B cell (primary cell): ENCODE measurements at regions not wholly inside any gene's neighbourhood (a gene's known extent, or its start where the extent isn't known, plus 50 kb on each side); places are given as distances from the start of the nearest gene placed in this dataset.

Experiments
- CTCF ChIP-seq: fragments of 200-600 bp; IDR thresholded peaks from one replicate; pipeline ENCODE4 v1.8.0; 2022; ENCODE audit warnings: antibody characterized with exemption, mild to moderate bottlenecking
- EZH2 ChIP-seq: IDR thresholded peaks from 2 replicates; pipeline ENCODE4 v1.6.1; 2012; ENCODE audit warnings: borderline replicate concordance, low read depth, mild to moderate bottlenecking, moderate library complexity, low read length; ENCODE audit not compliant: insufficient read depth, poor library complexity, severe bottlenecking

DNA sequence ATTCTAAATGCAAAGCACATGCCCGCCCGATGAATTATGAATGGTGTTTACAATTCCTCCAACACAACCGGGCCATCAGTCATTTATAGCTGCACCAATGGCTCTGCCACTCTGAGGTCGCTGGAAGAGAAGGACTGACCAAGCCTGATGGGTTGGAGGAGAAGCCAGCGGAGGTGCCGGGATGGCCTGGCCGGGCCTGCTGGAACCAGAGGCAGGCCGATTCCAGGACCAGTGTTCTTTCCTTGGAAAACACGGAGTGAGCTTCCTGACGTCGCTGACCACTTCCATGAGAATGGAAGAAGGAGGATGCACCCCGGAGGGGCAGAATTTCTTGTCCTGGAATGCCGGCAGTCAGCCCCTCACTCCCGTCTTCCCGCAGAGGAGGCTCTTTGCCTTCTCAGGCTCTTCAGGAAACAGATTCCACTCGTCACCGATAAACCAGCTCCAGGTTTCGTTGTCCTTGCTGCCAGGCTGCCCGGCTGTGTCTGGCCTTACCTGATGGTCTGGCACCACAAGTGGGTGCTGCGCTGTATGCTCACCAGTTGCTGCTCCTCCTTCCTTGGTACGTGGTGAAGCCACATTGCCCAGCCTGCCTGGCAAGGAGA, 358.5 kb upstream of the SFSWAP start:
- no peak for TF ChIP-seq CTCF
- no peak for TF ChIP-seq EZH2
